MM.1S (cell line): ENCODE measurements at regions not wholly inside any gene's neighbourhood (a gene's known extent, or its start where the extent isn't known, plus 50 kb on each side); places are given as distances from the start of the nearest gene placed in this dataset.

Experiments
- DNase-seq: peaks from one replicate; pipeline ENCODE4 v3.0.0-alpha.2; 2015
- H2AFZ ChIP-seq: fragments of 300-600 bp; sonication (generic); 2 replicates; pipeline ENCODE4 v1.6.0; 2016; ENCODE audit warnings: antibody characterized with exemption, low read length
- H3F3A ChIP-seq: fragments of 300-600 bp; sonication (generic); 2 replicates; pipeline ENCODE4 v1.6.1; 2016; ENCODE audit warnings: mild to moderate bottlenecking, antibody characterized with exemption, low read length, moderate library complexity, mixed read lengths; ENCODE audit not compliant: insufficient read depth
- H3K27ac ChIP-seq: fragments of 300-600 bp; sonication (generic); 2 replicates; pipeline ENCODE4 v1.5.1; 2016; ENCODE audit warnings: mild to moderate bottlenecking, low read length
- H3K27me3 ChIP-seq: fragments of 300-600 bp; sonication (generic); replicated peaks from 2 replicates; pipeline ENCODE4 v1.6.0; 2016; ENCODE audit warnings: low read length; ENCODE audit not compliant: insufficient read depth
- H3K36me3 ChIP-seq: fragments of 300-600 bp; sonication (generic); replicated peaks from 2 replicates; pipeline ENCODE4 v1.6.1; 2016; ENCODE audit warnings: mild to moderate bottlenecking, low read length, mixed read lengths; ENCODE audit not compliant: insufficient read depth
- H3K4me1 ChIP-seq: fragments of 300-600 bp; sonication (generic); 2 replicates; pipeline ENCODE4 v1.6.1; 2016; ENCODE audit warnings: low read length, mixed read lengths
- H3K4me2 ChIP-seq: fragments of 300-600 bp; sonication (generic); 2 replicates; pipeline ENCODE4 v1.6.0; 2016; ENCODE audit warnings: low read depth, low read length
- H3K4me3 ChIP-seq: fragments of 300-600 bp; sonication (generic); 2 replicates; pipeline ENCODE4 v1.5.1; 2016; ENCODE audit warnings: low read length, mixed read lengths
- H3K79me2 ChIP-seq: fragments of 300-600 bp; sonication (generic); 2 replicates; pipeline ENCODE4 v1.6.1; 2016; ENCODE audit warnings: mixed run types, low read length, mixed read lengths
- H3K9ac ChIP-seq: fragments of 300-600 bp; sonication (generic); 2 replicates; pipeline ENCODE4 v1.6.1; 2016; ENCODE audit warnings: low read length, mixed read lengths
- H3K9me2 ChIP-seq: fragments of 300-600 bp; sonication (generic); replicated peaks from 2 replicates; pipeline ENCODE4 v1.6.1; 2016; ENCODE audit warnings: mild to moderate bottlenecking, low read length, mixed read lengths; ENCODE audit not compliant: insufficient read depth
- H3K9me3 ChIP-seq: fragments of 300-600 bp; sonication (generic); replicated peaks from 2 replicates; pipeline ENCODE4 v1.6.1; 2016; ENCODE audit warnings: mild to moderate bottlenecking, low read length, mixed read lengths; ENCODE audit not compliant: insufficient read depth
- H4K20me1 ChIP-seq: fragments of 300-600 bp; sonication (generic); 2 replicates; pipeline ENCODE4 v1.6.1; 2016; ENCODE audit warnings: mild to moderate bottlenecking, low read length, moderate library complexity, mixed read lengths; ENCODE audit not compliant: insufficient read depth
- EZH2 ChIP-seq: fragments of 300-600 bp; sonication (generic); optimal IDR thresholded peaks from 2 replicates; pipeline ENCODE3; 2017; ENCODE audit warnings: low read depth, mild to moderate bottlenecking, antibody characterized with exemption, low read length, mixed read lengths
- EZH2phosphoT487 ChIP-seq: fragments of 300-600 bp; sonication (generic); IDR thresholded peaks from 2 replicates; pipeline ENCODE4 v1.6.1; 2018; ENCODE audit warnings: antibody characterized with exemption, low read length
- TF ChIP-seq, protein P1 (sequence below): fragments of 300-600 bp; sonication (generic); IDR thresholded peaks from 2 replicates; pipeline ENCODE4 v1.5.1; 2016; ENCODE audit warnings: antibody characterized with exemption, low read length, mixed read lengths

DNA sequence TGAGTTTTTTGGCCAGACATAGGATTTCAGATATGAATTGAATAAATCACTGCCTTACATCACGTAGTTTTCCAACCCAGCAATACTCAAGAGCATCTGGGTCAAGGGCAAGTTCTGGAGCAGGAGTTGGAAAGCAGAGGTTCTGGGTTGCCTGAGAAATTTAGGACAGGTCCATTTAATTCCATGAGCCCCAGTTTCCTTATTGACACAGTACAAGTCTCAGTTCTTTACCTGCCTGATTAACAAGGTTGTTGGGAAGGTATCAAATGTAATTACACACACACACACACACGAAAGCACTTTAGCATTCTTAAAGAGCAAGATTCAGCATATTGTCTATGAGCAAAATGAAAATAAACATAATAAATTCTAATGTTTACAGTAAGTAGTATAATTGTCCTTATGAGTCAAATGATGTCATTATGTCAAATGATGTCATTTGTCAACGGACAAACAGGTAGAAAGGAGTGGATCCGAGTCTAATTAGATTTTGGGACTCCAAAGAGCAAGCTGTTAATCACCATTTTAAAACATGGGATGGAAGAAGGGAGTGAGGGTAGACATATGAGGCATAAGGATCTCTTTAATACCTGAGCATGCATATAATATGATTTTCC, 268.4 kb upstream of the ARGLU1 start:
- H3K9ac ChIP-seq: no peak overlapping the region
- no peaks in the 10 kb centered on the region for H3K9me2 ChIP-seq
- no peak overlapping the region for H3K4me2 ChIP-seq
- H3K27me3 ChIP-seq: no peaks in the 10 kb centered on the region
- H3K36me3 ChIP-seq: no peaks in the 10 kb centered on the region
- no peaks in the 10 kb centered on the region for H3F3A ChIP-seq
- no peak for DNase-seq
- H3K4me3 ChIP-seq: no peak overlapping the region
- H3K4me1 ChIP-seq: no peaks in the 10 kb centered on the region
- H4K20me1 ChIP-seq: no peaks in the 10 kb centered on the region
- TF ChIP-seq EZH2 (no peak), EZH2phosphoT487 (no peak)
- TF ChIP-seq, protein P1, sequence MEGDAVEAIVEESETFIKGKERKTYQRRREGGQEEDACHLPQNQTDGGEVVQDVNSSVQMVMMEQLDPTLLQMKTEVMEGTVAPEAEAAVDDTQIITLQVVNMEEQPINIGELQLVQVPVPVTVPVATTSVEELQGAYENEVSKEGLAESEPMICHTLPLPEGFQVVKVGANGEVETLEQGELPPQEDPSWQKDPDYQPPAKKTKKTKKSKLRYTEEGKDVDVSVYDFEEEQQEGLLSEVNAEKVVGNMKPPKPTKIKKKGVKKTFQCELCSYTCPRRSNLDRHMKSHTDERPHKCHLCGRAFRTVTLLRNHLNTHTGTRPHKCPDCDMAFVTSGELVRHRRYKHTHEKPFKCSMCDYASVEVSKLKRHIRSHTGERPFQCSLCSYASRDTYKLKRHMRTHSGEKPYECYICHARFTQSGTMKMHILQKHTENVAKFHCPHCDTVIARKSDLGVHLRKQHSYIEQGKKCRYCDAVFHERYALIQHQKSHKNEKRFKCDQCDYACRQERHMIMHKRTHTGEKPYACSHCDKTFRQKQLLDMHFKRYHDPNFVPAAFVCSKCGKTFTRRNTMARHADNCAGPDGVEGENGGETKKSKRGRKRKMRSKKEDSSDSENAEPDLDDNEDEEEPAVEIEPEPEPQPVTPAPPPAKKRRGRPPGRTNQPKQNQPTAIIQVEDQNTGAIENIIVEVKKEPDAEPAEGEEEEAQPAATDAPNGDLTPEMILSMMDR: no peak
- H3K79me2 ChIP-seq: no peaks in the 10 kb centered on the region
- no peaks in the 10 kb centered on the region for H3K9me3 ChIP-seq
- H2AFZ ChIP-seq: no peak overlapping the region
- H3K27ac ChIP-seq: no peak overlapping the region

DNA sequence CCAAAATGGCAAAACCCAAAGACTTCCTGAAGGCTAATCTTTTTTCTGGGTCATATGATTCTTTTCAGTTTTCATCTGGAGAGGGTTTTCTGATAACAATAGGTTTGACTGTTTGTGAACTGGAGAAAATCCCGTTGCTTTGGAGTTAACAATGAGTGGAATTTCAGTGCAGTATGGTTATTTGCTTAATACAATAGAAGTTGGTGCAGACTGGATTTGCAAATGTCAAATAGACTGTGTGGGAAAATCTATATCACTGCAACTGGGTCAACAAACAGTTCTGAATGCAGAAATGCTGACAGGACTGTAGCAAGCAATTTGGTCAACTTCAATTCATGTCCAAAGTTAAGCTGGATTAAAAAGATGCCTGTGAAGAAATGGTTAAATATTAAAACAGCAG, 267.5 kb upstream of the ARGLU1 start:
- no peaks in the 10 kb centered on the region for H4K20me1 ChIP-seq
- no peaks in the 10 kb centered on the region for H3K79me2 ChIP-seq
- H3K4me1 ChIP-seq: no peaks in the 10 kb centered on the region
- H3K36me3 ChIP-seq: no peaks in the 10 kb centered on the region
- H3K27me3 ChIP-seq: no peaks in the 10 kb centered on the region
- H3K9me2 ChIP-seq: no peaks in the 10 kb centered on the region
- DNase-seq: no peak
- no peak overlapping the region for H3K4me2 ChIP-seq
- no peak overlapping the region for H3K27ac ChIP-seq
- TF ChIP-seq, protein P1: no peak
- no peak for TF ChIP-seq EZH2
- TF ChIP-seq EZH2phosphoT487: no peak
- H3K9ac ChIP-seq: no peak overlapping the region
- no peak overlapping the region for H2AFZ ChIP-seq
- H3K4me3 ChIP-seq: no peak overlapping the region
- no peaks in the 10 kb centered on the region for H3F3A ChIP-seq
- H3K9me3 ChIP-seq: no peaks in the 10 kb centered on the region

DNA sequence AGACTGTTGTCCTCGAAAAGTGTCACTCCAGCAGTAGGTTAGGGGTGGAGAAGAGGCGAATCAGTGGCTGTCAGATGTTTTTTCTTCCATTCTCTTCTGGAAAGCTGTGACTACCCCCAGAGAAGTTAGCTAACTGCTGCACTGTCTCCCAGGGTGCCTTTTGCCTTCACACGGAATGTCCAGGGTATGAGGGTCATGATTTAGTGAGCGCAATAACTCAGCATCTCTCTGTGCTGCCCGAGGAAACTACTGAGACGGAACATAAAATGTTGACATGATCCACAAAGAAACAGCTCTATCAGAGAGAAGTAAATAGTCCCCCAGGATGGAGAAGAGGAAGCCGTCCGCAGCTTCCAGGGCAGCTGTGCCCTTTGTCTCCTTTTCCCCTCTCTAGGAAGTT, 254.0 kb upstream of the ARGLU1 start:
- H3K4me1 ChIP-seq: no peaks in the 10 kb centered on the region
- H3F3A ChIP-seq: no peaks in the 10 kb centered on the region
- no peaks in the 10 kb centered on the region for H3K9me2 ChIP-seq
- H3K4me2 ChIP-seq: no peak overlapping the region
- no peaks in the 10 kb centered on the region for H3K9me3 ChIP-seq
- TF ChIP-seq, protein P1: no peak
- no peak for TF ChIP-seq EZH2
- no peak for TF ChIP-seq EZH2phosphoT487
- no peaks in the 10 kb centered on the region for H3K27me3 ChIP-seq
- H3K4me3 ChIP-seq: no peak overlapping the region
- H3K36me3 ChIP-seq: no peaks in the 10 kb centered on the region
- H3K27ac ChIP-seq: no peak overlapping the region
- H2AFZ ChIP-seq: no peak overlapping the region
- H3K9ac ChIP-seq: no peak overlapping the region
- DNase-seq: no peak
- H4K20me1 ChIP-seq: no peaks in the 10 kb centered on the region
- H3K79me2 ChIP-seq: no peaks in the 10 kb centered on the region
